ENCODE measurements at regions not wholly inside any gene's neighbourhood (a gene's known extent, or its start where the extent isn't known, plus 50 kb on each side); places are given as distances from the start of the nearest gene placed in this dataset.

DNA sequence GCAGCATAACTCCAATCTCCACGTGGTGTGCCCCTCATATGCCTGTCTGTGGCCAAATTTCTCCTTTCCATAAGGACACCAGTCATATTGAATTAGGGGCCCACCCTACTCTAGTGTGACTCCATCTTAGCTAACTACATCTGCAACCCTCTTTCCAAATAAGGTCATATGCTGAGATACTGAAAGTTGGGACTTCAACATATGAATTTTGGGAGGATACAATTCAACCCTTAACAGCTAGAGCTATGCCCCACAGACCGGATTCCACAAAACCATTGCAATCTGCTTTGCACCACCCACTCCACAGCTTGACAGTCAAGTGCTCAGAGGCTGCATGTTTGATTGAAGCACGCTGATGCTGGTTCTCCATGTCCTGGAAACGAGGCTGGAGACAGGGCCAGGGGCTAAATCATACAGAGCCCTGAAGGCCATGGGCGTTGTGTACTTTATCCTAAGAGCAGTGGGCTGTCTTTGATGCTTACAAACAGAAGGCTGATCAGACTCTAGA is 122.8 kb downstream of the MTX3 start:
- DNase-seq: no peak

DNA sequence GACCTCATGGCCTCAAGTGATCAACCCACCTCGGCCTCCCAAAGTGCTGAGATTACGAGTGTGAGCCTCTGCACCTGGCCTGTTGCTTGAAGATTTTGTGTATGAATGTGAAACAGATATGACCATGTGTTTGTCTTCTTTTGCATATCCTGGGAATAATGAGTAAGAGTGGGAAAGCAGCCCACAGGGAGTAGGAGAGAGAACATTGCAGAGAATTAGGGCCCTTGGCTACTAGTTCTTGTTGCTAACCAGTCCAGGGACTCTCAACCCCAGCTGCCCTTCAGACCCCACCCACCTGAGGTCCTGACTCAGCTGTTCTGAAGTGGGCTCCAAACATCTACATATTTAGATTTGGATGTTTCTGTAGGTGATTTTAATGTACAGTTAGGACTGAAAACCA is 125.5 kb downstream of the MTX3 start:
- DNase-seq: no peak

DNA sequence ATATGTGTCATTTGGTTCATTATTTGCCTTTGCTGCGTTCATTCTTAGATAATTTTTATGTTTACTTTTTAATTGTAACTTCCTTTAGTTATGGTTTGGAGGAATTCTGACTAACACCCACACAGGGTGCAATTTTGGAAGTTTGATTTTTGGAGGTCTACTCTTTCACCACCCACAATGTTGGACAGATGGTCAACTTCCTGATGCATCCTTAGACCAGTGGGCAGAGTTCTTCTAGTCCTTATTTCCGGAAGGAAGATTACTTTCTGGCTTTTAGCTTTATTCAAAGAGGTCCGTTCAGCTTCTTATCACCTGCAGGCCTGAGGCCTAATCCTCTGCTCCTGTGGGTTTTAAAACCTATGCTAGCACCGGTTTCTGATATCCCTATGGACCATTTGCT is 126.7 kb downstream of the MTX3 start:
- DNase-seq: no peak

DNA sequence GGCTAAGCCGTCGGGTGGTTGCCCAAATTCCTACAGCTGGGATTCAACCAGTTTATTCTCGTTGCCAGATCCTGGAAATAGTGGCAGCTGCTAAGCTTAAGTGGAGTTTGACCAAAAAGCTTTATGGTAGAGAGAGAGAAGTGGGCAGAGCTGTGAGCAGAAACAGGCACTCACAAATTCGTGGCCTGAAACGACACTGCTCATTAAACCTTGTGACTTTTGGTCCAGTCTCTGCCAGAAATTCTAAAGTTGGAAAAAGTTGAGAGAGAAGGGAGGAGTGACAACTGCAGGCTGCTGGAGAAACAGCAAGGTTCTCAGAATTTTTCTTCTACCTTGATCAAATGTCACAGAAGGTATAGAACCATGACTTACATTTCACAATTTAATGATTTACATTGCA is 131.5 kb downstream of the MTX3 start:
- DNase-seq: no peak

DNA sequence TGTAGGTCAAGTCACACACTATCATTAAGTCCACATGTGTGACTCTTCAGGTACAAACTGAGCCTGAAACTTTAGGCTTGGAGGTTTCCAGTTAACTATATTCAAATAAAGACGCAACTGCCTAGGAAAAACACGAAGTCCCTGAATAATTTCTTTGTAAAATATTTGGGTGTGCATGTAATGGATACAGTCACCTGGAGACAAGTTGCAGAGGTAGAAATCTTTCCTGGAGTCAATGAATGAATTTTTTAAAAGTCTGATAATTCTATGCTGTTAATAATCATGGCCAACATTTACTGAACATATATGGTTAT is 132.7 kb downstream of the MTX3 start:
- DNase-seq: no peak

DNA sequence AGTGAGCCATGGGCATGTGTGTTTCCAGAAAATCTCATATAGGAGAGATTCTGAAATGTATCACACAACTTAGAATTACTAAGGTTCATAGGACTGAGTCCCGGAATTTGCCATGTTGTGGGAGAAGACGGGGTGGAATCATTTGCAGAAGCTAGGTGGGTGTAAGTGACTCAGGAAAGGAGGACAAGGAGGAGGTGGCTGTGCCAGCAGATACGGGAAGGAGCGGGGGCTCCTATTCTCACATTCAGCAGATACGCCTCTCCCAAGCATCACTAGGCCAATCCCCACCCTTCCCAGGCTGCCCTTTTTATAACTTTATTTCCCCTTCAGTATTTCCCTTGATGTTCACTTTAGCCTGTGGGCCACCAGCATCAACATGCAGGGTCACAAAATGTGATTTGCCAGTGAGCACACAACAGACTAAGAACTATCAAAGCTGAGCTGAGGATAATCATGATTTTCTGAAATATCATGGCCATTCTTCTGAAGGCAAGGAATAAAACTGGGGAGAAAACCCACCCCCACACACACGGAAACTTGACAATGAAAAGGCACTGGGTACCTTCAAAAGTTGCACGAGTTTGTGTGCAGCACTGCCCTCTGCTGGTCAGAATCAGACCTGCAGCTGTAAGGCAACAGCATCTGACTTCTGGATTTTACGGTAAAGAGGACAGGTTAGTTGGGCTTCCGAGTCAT is 133.2 kb downstream of the MTX3 start:
- peak; percentile 28 to 84 (median 66) for DNase-seq

DNA sequence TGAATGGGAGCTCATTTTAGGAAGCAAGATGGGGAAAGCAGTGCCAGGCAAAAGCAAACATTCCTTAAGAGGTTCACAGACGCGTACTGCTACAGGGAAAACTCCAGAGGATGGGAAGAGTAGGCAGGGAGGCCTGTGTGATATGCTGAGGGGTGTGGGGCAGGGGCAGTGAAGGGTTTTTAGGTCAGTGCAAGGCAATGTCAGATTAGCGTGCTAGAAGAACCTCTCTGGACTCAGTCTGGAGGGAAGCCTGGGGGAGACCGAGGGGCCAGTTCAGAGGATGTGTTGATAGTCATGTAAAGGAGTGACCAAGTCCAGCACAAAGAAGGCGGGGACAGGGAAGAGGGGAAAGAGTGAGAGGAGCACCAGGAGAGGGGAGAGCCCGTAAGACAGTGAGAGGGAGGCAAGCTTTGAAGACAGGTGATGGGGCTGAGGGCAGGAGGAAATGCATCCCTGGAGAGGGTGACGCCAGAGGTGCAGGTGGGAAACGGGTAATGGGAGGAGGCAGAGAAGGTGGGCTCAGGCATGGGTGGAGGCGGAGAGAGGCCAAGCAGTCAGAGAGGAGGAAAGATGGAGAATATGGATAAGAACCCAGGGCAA is 134.5 kb downstream of the MTX3 start:
- no peak for DNase-seq

DNA sequence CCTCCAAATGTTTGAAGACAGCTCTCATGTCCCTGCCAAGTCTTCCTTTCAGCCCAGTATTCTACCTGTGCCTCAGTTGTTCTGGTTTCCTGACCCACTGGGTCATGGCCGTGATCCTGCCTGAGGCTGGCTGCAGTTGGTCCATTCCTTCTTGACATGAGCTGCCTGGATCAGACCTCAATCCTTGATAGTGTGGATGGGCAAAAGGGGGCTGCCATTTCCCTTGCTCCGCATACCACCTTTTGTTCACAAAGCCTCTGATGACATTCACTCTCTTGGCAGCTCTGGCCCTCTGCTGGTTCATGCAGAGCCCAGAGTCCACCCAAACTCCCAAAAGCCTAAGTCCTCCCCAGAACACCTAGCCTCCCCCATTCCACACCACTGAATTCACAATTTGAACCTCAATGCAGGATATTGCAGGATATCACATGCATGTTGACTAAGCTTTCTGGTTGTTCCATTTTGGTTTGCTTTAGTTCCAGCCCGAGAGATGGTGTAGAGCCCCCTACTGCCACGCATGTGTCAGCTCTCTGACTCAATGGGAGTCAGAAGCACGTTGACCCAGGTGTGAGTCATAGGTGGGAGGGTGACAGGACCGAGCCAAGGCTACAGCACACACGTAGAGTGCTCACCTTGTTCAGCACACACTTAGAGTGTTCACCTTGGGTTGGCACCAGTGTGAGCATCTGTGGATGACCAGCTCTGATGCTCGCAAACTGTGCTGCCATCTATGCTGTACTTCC is 137.2 kb downstream of the MTX3 start:
- no peak for DNase-seq

DNA sequence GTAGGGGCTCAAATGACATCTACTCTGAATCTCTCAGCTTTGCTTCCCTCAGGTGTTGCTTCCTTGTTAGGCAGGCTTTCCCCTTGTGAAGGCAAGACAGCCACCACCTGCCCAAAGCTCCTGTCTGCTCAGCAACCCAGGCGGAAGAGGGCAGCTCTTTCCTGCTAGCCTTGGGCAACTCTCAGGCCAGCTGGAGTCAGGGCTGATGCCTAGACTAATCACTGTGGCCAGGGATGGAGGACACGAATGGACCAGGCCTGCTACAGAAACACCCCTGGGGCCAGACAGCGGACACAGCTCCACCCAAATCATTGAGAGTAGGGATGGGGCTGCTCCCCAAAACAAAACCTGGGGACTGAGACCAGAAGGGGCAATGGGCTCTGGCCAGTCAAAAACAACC is 138.0 kb downstream of the MTX3 start:
- DNase-seq: no peak

DNA sequence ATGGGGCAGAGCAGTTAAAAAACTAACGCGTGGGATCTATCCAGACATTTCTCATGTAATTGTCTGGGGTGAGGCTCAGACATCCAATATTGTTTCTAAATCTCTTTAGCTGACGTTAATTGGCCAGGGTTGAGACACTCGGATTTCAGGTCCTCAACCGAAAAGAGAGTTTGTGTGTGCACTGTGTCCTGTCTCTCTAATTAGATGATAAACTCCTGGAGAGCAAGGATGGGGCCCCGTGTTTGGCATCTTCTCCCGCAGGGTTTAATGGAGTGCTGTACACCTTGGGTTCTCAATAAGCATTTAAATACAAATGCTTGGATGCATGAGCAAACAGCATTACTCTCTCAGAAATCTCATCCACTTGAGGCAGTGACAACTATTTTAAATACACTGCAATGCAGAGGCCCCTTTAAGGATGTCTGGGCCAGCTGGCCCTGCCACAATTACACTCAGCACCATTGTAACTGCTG is 139.6 kb downstream of the MTX3 start:
- DNase-seq: no peak

DNA sequence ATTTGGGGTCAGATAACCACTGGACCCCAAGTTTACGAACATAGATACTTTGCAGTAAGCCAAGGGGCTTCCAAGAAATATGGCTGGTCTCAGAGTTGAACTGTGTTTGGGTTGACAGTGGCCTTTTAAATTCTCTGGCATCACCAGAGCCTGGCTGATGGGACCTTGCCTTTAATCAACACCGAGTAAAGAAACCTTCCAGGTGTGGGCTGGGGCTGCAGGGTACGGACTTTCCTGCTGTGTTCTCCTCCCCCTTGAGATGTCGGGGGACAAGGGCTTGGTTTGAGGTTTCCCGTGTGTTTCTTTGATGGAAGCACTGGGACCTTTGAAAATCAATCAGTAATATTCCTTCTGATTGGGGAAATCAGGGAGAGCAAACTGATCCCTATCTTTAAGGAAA is 140.1 kb downstream of the MTX3 start:
- no peak for DNase-seq

DNA sequence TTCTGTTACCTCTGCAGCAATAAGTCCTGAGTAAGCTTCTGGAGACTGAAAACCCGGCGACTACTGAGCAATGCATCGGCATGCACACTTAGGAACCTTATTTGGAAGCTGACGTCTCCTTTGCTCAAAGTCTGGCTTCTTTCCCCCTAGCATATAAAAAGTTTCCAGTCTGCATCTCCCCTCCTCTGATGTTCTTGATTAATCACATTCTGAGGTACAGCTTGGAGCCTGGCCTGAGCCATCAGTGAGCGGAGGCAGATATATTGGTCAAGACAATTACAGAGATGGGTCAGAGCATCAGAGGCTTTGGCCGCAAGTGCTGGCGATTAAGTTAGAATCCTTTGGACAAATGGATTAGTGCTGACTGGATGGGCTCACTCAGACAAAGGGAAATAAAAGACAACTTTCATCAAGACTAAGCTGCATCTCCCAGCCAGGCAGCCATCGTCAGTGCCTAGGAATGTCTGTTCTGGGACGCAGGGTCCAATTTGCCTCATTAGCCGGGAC is 140.7 kb downstream of the MTX3 start:
- DNase-seq: no peak

DNA sequence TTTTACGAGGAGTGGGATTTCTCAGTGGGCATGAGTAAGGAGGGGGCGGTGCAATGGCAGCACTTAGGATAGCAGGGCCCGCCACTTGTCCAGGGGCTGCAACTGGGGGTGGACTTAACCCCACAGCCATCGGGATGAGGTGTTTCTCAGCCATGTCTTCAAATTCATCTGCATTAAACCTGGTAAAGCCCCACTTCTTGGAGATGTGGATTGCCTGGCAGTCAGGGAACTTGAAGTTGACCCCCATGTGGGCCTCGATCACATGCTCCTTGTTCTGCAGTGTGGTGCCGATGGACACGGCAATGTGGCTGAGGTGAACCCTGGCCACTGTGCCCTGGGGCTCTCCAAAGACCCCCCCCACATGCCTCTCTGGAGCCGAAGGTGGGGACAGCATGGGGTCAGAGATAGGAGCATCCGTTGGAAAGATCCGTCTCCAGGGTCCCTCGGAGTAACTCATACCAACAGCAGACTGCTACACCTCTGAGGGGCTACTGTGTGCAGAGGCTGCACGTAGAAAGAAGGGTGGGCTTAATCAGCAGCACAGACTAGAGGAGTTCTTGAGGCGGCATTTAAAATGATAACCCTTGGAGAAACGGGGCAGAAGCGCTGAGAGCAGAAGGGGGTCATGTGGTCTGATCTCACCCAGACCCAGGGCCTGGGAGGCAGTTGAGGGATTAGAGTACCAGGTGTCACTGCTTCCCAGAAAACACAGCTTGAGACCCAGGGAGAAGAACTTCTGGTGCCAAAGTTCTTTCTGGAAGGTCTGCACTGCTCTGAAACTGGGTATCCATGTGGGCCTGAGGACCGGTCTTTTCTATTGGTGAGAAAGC is 141.4 kb downstream of the MTX3 start:
- no peak for DNase-seq

Data from stimulated activated naive CD4-positive, alpha-beta T cell (primary cell).